Karpas-422 (cell line): ENCODE measurements at regions not wholly inside any gene's neighbourhood (a gene's known extent, or its start where the extent isn't known, plus 50 kb on each side); places are given as distances from the start of the nearest gene placed in this dataset.

Experiments
- DNase-seq: peaks from one replicate; pipeline ENCODE4 v3.0.0-alpha.2; 2015
- H2AFZ ChIP-seq: fragments of 200-600 bp; sonication (generic); 2 replicates; pipeline ENCODE4 v1.6.1; 2014; ENCODE audit warnings: antibody characterized with exemption, low read length, mixed read lengths
- H3K27ac ChIP-seq: fragments of 200-600 bp; sonication (generic); 2 replicates; pipeline ENCODE4 v1.5.1; 2014; ENCODE audit warnings: mild to moderate bottlenecking, low read length, moderate library complexity
- H3K27me3 ChIP-seq: fragments of 200-600 bp; sonication (generic); 2 replicates; pipeline ENCODE4 v1.6.1; 2014; ENCODE audit warnings: low read length, mixed read lengths
- H3K36me3 ChIP-seq: fragments of 200-600 bp; sonication (generic); 2 replicates; pipeline ENCODE4 v1.6.1; 2014; ENCODE audit warnings: low read length, mixed read lengths; ENCODE audit not compliant: insufficient read depth
- H3K4me1 ChIP-seq: fragments of 200-600 bp; sonication (generic); 2 replicates; pipeline ENCODE4 v1.6.1; 2014; ENCODE audit warnings: mild to moderate bottlenecking, low read length, mixed read lengths
- H3K4me2 ChIP-seq: fragments of 200-600 bp; sonication (generic); 2 replicates; pipeline ENCODE4 v1.6.1; 2014; ENCODE audit warnings: low read length, low read depth, mild to moderate bottlenecking; ENCODE audit not compliant: poor library complexity, severe bottlenecking
- H3K4me3 ChIP-seq: fragments of 200-600 bp; sonication (generic); 2 replicates; pipeline ENCODE4 v1.5.1; 2014; ENCODE audit warnings: mild to moderate bottlenecking, antibody characterized with exemption, low read length, mixed read lengths
- H3K79me2 ChIP-seq: fragments of 200-600 bp; sonication (generic); 2 replicates; pipeline ENCODE4 v1.6.1; 2014; ENCODE audit warnings: mild to moderate bottlenecking, low read length, mixed read lengths
- H3K9ac ChIP-seq: fragments of 200-600 bp; sonication (generic); 2 replicates; pipeline ENCODE4 v1.6.0; 2014; ENCODE audit warnings: low read length
- H3K9me2 ChIP-seq: fragments of 200-600 bp; sonication (generic), shearing (Covaris generic); replicated peaks from 2 replicates; pipeline ENCODE4 v1.6.0; 2014; ENCODE audit warnings: mild to moderate bottlenecking, low read length, moderate library complexity; ENCODE audit not compliant: insufficient read depth
- H3K9me3 ChIP-seq: fragments of 300-700, 200-600 bp; sonication (generic); 2 replicates; pipeline ENCODE4 v1.6.1; 2014; ENCODE audit warnings: low read length, mixed read lengths
- H4K20me1 ChIP-seq: fragments of 200-600 bp; sonication (generic); 2 replicates; pipeline ENCODE4 v1.6.1; 2014; ENCODE audit warnings: mild to moderate bottlenecking, antibody characterized with exemption, low read length, low read depth; ENCODE audit not compliant: insufficient read depth

DNA sequence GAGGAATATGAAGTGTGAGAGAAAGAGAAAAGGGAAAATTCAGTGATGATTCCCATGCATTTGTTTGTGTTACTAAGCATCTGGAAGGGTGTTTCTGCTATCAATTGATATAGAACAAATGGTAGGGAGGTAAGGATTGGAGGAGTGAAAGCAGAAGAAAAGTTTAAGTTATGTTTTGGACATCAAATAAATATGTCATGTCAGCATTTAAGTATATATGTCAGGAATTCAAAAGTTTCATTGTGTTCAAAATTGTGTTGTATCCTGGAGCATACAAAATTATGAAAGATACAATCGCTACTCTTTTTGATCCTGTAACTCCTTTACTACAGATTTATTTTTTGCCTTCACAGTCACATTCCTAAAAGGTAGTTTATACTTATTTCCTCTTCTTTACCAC, 885.8 kb downstream of the KCNA4 start:
- no peak overlapping the region for H3K4me2 ChIP-seq
- no peaks in the 10 kb centered on the region for H3K27me3 ChIP-seq
- no peak for DNase-seq
- H3K9me3 ChIP-seq = no peaks in the 10 kb centered on the region
- H3K4me1 ChIP-seq = no peaks in the 10 kb centered on the region
- no peak overlapping the region for H3K27ac ChIP-seq
- H2AFZ ChIP-seq = no peak overlapping the region
- H3K79me2 ChIP-seq = no peaks in the 10 kb centered on the region
- no peaks in the 10 kb centered on the region for H3K9me2 ChIP-seq
- H4K20me1 ChIP-seq = no peaks in the 10 kb centered on the region
- no peak overlapping the region for H3K4me3 ChIP-seq
- no peaks in the 10 kb centered on the region for H3K36me3 ChIP-seq
- no peak overlapping the region for H3K9ac ChIP-seq

GRCh38 chr11:29129844-29130243, 887.0 kb downstream of the KCNA4 start:
- no peak overlapping the region for H3K4me3 ChIP-seq
- H3K79me2 ChIP-seq = no peaks in the 10 kb centered on the region

DNA sequence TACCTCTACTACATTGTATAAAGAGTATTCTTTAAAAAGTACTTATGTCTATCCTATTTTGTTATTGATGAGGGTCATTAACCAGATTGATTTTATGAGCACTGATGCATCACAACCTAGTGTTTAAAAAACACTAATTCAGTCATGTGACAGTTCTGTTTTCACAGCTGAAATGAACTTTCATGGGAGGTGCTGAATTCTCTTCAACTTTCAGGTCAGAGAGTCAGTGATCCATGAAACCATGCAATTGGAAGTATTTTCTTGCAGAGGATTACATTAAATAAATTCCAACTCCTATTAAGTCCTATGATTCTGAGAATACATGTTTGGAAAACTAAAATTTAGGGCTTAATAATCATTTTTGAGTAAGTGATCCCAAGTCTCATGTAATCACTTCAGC, 889.4 kb downstream of the KCNA4 start:
- no peak for DNase-seq
- H3K4me3 ChIP-seq = no peak overlapping the region
- no peak overlapping the region for H3K27ac ChIP-seq
- H3K79me2 ChIP-seq = no peaks in the 10 kb centered on the region
- no peaks in the 10 kb centered on the region for H3K27me3 ChIP-seq
- H3K4me2 ChIP-seq = no peak overlapping the region
- no peaks in the 10 kb centered on the region for H3K9me3 ChIP-seq
- H3K9ac ChIP-seq = no peak overlapping the region
- no peak overlapping the region for H2AFZ ChIP-seq
- no peaks in the 10 kb centered on the region for H3K9me2 ChIP-seq
- no peaks in the 10 kb centered on the region for H4K20me1 ChIP-seq
- H3K36me3 ChIP-seq = no peaks in the 10 kb centered on the region
- no peaks in the 10 kb centered on the region for H3K4me1 ChIP-seq

More at GRCh38 chr11:29129844-29130243, 887.0 kb downstream of the KCNA4 start:
- H3K36me3 ChIP-seq = no peaks in the 10 kb centered on the region
- no peaks in the 10 kb centered on the region for H4K20me1 ChIP-seq
- DNase-seq = no peak
- H2AFZ ChIP-seq = no peak overlapping the region
- H3K4me2 ChIP-seq = no peak overlapping the region
- H3K27ac ChIP-seq = no peak overlapping the region
- H3K9me2 ChIP-seq = no peaks in the 10 kb centered on the region
- no peaks in the 10 kb centered on the region for H3K4me1 ChIP-seq
- no peak overlapping the region for H3K9ac ChIP-seq
- H3K9me3 ChIP-seq = no peaks in the 10 kb centered on the region
- no peaks in the 10 kb centered on the region for H3K27me3 ChIP-seq

DNA sequence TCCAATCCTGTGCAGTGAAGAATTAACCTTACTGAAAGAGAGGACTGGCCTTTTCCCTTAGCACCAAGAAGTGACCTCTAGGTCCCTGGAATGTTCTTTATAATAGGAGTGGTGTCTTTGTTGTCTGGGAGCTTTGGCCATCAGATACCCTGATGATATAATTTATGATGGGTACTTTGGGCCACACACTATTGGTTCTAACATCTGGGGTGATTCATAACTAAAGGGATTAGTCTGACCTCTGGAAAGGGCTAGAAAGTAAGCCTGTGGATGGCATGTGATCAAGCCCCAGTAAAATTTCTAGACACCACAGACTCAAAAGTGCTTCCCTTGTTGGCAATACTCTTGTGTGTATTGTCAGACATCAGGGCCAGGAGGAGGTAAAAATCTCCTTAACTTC, 891.2 kb downstream of the KCNA4 start:
- Histone ChIP-seq H3K9me3 (no peaks in the 10 kb centered on the region), H3K27ac (no peak overlapping the region), H4K20me1 (no peaks in the 10 kb centered on the region), H2AFZ (no peak overlapping the region), H3K4me1 (no peaks in the 10 kb centered on the region), H3K79me2 (no peaks in the 10 kb centered on the region), H3K36me3 (no peaks in the 10 kb centered on the region), H3K9ac (no peak overlapping the region), H3K27me3 (no peaks in the 10 kb centered on the region), H3K4me2 (no peak overlapping the region), H3K9me2 (no peaks in the 10 kb centered on the region), H3K4me3 (no peak overlapping the region)
- no peak for DNase-seq

- Histone ChIP-seq H3K9me2 (no peaks in the 10 kb centered on the region), H3K9ac (no peak overlapping the region), H3K4me2 (no peak overlapping the region), H2AFZ (no peak overlapping the region), H3K9me3 (no peaks in the 10 kb centered on the region), H3K27ac (no peak overlapping the region), H3K27me3 (no peaks in the 10 kb centered on the region), H4K20me1 (no peaks in the 10 kb centered on the region), H3K4me3 (no peak overlapping the region), H3K36me3 (no peaks in the 10 kb centered on the region), H3K79me2 (no peaks in the 10 kb centered on the region), H3K4me1 (no peaks in the 10 kb centered on the region)
- DNase-seq = no peak
These were observed 892.4 kb downstream of the KCNA4 start for GRCh38 chr11:29124470-29124869.

DNA sequence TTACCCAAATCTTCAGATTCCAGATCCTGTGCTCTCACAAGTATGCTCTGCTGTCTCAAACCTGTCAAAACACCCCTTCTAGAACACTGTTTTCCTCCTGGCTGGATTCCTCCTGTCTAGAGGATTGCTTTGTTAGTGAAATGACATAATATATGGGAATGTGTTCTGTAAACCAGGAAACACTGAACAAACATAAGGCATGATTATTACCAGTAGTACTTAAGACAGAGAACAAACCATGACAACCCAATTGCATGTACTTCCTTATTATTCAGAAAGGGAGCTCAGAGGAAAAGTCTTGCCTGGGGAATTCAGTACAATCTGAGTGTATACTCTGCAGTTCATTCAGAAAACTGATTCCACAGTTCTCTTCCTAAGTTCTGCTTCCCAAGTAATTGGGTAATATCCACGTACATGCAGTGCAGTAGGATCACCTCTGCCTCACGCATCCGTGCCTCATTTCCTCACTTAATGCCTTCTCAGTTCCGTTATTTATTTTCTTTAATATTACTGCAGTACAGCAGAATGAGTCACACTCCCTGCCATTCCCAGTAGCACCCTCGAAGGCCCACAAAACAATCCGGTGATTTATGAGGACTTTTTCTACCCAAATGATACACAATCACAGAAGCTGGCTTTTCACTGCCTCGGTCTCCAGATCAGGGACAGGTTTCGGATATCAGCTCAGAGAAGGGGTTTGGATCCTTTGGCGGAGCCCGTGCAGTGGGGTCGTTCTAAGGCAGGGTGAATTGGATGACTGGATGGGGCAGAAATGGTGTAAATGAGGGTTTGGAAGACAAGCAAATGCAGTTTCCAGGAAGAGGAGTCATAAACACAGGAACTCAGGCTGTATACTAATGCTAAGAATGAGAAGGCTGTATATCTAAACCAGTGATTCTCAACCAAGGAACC, 896.9 kb downstream of the KCNA4 start:
- no peaks in the 10 kb centered on the region for H4K20me1 ChIP-seq
- no peaks in the 10 kb centered on the region for H3K9me2 ChIP-seq
- H3K4me1 ChIP-seq = no peaks in the 10 kb centered on the region
- H3K27me3 ChIP-seq = no peaks in the 10 kb centered on the region
- no peak overlapping the region for H3K9ac ChIP-seq
- no peak overlapping the region for H3K4me2 ChIP-seq
- no peaks in the 10 kb centered on the region for H3K79me2 ChIP-seq
- no peak for DNase-seq
- no peak overlapping the region for H3K27ac ChIP-seq
- H2AFZ ChIP-seq = no peak overlapping the region
- no peaks in the 10 kb centered on the region for H3K36me3 ChIP-seq
- no peaks in the 10 kb centered on the region for H3K9me3 ChIP-seq
- H3K4me3 ChIP-seq = no peak overlapping the region

- no peak for DNase-seq
- H4K20me1 ChIP-seq = no peaks in the 10 kb centered on the region
- no peaks in the 10 kb centered on the region for H3K79me2 ChIP-seq
- no peaks in the 10 kb centered on the region for H3K4me1 ChIP-seq
- H2AFZ ChIP-seq = no peak overlapping the region
- no peaks in the 10 kb centered on the region for H3K27me3 ChIP-seq
- no peak overlapping the region for H3K4me2 ChIP-seq
- H3K9ac ChIP-seq = no peak overlapping the region
- H3K4me3 ChIP-seq = no peak overlapping the region
- H3K27ac ChIP-seq = no peak overlapping the region
- no peaks in the 10 kb centered on the region for H3K36me3 ChIP-seq
- H3K9me2 ChIP-seq = no peaks in the 10 kb centered on the region
- H3K9me3 ChIP-seq = no peaks in the 10 kb centered on the region
These were observed 897.7 kb downstream of the KCNA4 start for GRCh38 chr11:29119116-29119515.

GRCh38 chr11:29100967-29101366, 915.9 kb downstream of the KCNA4 start:
- Histone ChIP-seq H3K9me3 (no peaks in the 10 kb centered on the region), H3K27ac (no peak overlapping the region), H3K79me2 (no peaks in the 10 kb centered on the region), H3K36me3 (no peaks in the 10 kb centered on the region), H3K4me3 (no peak overlapping the region), H3K9me2 (no peaks in the 10 kb centered on the region), H3K9ac (no peak overlapping the region), H3K4me1 (no peaks in the 10 kb centered on the region), H2AFZ (no peak overlapping the region), H3K4me2 (no peak overlapping the region), H4K20me1 (no peaks in the 10 kb centered on the region), H3K27me3 (no peaks in the 10 kb centered on the region)
- no peak for DNase-seq
